Endothelial cell of umbilical vein (primary cell): ENCODE measurements at regions not wholly inside any gene's neighbourhood (a gene's known extent, or its start where the extent isn't known, plus 50 kb on each side); places are given as distances from the start of the nearest gene placed in this dataset.

Experiments used
- CTCF ChIP-seq, 2 donors: IDR thresholded peaks; 1 replicate in 1 of 2; 2 replicates in 1 of 2; pipeline ENCODE4 v1.5.1; 2011; ENCODE audit warnings: low read length in 2 of 2, mild to moderate bottlenecking in 2 of 2, moderate library complexity in 2 of 2, control low read depth in 1 of 2, inconsistent platforms in 1 of 2, low read depth in 1 of 2; ENCODE audit not compliant: insufficient read depth in 1 of 2; ENCODE audit errors: extremely low read depth in 1 of 2
- MAX ChIP-seq: IDR thresholded peaks from 2 replicates; pipeline ENCODE4 v1.6.1; 2011; ENCODE audit not compliant: insufficient read depth, insufficient read length
- MYC ChIP-seq: IDR thresholded peaks from one replicate; pipeline ENCODE4 v1.6.1; 2011; ENCODE audit warnings: mild to moderate bottlenecking, low read depth, low read length
- POLR2A ChIP-seq: IDR thresholded peaks from 2 replicates; pipeline ENCODE4 v1.6.1; 2012; ENCODE audit warnings: low read depth, mild to moderate bottlenecking, control low read depth, low read length
- POLR2AphosphoS5 ChIP-seq: IDR thresholded peaks from 2 replicates; pipeline ENCODE4 v1.6.1; 2012; ENCODE audit warnings: low read depth, mild to moderate bottlenecking, control low read depth, low read length, moderate library complexity; ENCODE audit not compliant: insufficient read depth

DNA sequence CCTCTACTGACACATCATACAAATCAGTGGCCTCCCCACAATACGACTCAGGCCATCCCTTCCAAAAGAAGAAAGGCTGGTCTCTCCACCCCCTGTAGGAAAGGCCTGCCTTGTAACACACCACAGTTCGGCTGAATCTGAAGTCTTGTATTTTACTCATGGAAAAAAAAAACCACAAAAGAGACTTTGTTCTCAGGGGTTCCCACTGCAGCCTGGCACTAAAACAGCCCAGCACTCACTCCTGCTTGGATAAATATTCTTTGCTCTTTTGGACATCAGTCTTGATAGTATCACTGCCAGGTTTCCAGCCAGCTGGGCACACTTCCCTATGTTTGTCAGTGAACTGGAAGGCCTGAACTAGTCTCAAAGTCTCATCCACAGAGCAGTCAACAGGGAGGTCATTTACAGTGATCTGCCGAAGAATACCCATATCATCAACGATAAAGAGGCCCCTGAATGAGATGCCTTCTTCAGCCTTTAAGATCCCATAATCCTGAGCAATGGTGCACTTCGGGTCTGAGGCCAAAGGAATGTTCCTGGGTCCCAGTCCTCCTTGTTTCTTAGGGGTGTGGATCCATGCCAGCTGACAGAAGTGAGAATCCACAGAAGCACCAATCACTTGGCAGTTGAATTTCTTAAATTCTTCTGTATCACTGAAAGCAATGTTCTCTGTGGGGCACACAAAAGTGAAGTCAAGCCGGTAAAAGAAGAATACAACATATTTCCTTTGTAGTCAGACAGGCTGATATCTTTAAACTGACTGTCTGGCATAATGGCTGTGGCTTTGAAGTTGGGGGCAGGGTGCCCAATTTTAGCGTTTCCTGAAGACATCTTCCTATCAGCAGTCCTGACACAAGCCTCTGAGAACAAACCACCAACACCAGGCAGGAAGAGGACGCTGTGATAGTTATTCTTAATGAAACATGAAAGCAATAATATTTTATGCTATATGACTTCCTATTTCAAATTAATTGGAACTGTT is 198.1 kb downstream of the LURAP1L start:
- TF ChIP-seq CTCF (IDR thresholded peaks at IDR 0.05; ENCODE audit: extremely low read depth in 1 of 2, insufficient read depth in 1 of 2, low read depth in 1 of 2, low read length in 2 of 2) (no peak), POLR2A (no peak), MYC (no peak), MAX (no peak), POLR2AphosphoS5 (no peak)
